Kidney glomerular epithelial cell (primary cell): ENCODE measurements at regions not wholly inside any gene's neighbourhood (a gene's known extent, or its start where the extent isn't known, plus 50 kb on each side); places are given as distances from the start of the nearest gene placed in this dataset.
A peak's percentile ranks its signal among the peaks of the same experiment; 100 is the strongest.
"Not testable (repeated sequence)": the region's sequence is repeated elsewhere in the genome, so short reads cannot be mapped to it uniquely, and the experiment has no call there.

Experiments used
- DNase-seq: peaks from one replicate; lab custom pipeline; 2025; lab: John Stamatoyannopoulos, UW

- no peak for DNase-seq
Observed at GRCh38 chr4:112946127-112946526, 103.3 kb upstream of the ANK2 start.

- no peak for DNase-seq
Observed at GRCh38 chr4:112947616-112948015, 101.8 kb upstream of the ANK2 start.

- DNase-seq: peak; percentile 31
Observed at GRCh38 chr4:112951362-112952312, 97.8 kb upstream of the ANK2 start.

- DNase-seq: no peak
Observed at GRCh38 chr4:112952313-112952700, 97.1 kb upstream of the ANK2 start.

GRCh38 chr4:112953262-112953661, 96.2 kb upstream of the ANK2 start:
- DNase-seq: no peak

GRCh38 chr4:112954286-112954685, 95.2 kb upstream of the ANK2 start:
- DNase-seq: no peak

- DNase-seq: no peak
Observed at GRCh38 chr4:112956484-112956896, 93.0 kb upstream of the ANK2 start.

- DNase-seq: not testable (repeated sequence)
Observed at GRCh38 chr4:112957764-112958163, 91.7 kb upstream of the ANK2 start.

- DNase-seq: no peak
Observed at GRCh38 chr4:112966701-112967488, 82.6 kb upstream of the ANK2 start.

GRCh38 chr4:112968451-112969159, 80.8 kb upstream of the ANK2 start:
- DNase-seq: no peak

- no peak for DNase-seq
Observed at GRCh38 chr4:112970903-112971302, 78.5 kb upstream of the ANK2 start.

GRCh38 chr4:112973750-112974251, 75.7 kb upstream of the ANK2 start:
- DNase-seq: no peak

GRCh38 chr4:112975567-112976355, 73.7 kb upstream of the ANK2 start:
- no peak for DNase-seq

GRCh38 chr4:112978691-112979472, 70.6 kb upstream of the ANK2 start:
- no peak for DNase-seq

GRCh38 chr4:112979881-112980421, 69.5 kb upstream of the ANK2 start:
- no peak for DNase-seq

GRCh38 chr4:112982680-112983079, 66.8 kb upstream of the ANK2 start:
- DNase-seq: no peak

- DNase-seq: no peak
Observed at GRCh38 chr4:112994732-112995464, 54.6 kb upstream of the ANK2 start.
